ENCODE measurements at regions not wholly inside any gene's neighbourhood (a gene's known extent, or its start where the extent isn't known, plus 50 kb on each side); places are given as distances from the start of the nearest gene placed in this dataset.

DNA sequence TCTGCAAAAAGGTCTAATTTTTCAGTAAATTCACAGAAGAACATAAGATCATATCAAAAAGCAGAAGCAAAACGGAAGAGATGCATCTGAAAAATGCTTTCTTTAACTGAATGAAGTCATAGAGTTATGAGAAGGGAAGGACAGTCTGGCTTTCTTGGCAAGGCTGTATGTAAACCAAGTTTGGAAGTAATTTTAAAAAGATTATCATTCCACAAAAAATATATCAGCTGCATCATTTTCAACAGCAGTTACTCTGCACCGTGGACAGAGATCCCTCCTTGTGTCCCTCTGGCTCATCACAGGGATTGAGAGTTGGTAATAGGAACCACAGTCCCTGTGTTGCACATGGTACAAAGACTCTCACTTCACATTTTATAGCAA lies 258.5 kb downstream of the HIVEP2 start:
- TF ChIP-seq EP300 (IDR thresholded peaks at IDR 0.05) (no peak), RAD21 (conservative IDR thresholded peaks at IDR 0.05 in 1 of 2, IDR thresholded peaks at IDR 0.05 in 1 of 2) (no peak), CEBPB (IDR thresholded peaks at IDR 0.05) (no peak), MYC (IDR thresholded peaks at IDR 0.05; ENCODE audit: borderline replicate concordance, low read length) (no peak), HOXA7 (CRISPR knock-in tag; IDR thresholded peaks at IDR 0.05) (no peak)
- TF ChIP-seq, protein P1, sequence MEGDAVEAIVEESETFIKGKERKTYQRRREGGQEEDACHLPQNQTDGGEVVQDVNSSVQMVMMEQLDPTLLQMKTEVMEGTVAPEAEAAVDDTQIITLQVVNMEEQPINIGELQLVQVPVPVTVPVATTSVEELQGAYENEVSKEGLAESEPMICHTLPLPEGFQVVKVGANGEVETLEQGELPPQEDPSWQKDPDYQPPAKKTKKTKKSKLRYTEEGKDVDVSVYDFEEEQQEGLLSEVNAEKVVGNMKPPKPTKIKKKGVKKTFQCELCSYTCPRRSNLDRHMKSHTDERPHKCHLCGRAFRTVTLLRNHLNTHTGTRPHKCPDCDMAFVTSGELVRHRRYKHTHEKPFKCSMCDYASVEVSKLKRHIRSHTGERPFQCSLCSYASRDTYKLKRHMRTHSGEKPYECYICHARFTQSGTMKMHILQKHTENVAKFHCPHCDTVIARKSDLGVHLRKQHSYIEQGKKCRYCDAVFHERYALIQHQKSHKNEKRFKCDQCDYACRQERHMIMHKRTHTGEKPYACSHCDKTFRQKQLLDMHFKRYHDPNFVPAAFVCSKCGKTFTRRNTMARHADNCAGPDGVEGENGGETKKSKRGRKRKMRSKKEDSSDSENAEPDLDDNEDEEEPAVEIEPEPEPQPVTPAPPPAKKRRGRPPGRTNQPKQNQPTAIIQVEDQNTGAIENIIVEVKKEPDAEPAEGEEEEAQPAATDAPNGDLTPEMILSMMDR (IDR thresholded peaks at IDR 0.05), result no peak
- TF ChIP-seq, protein P2, sequence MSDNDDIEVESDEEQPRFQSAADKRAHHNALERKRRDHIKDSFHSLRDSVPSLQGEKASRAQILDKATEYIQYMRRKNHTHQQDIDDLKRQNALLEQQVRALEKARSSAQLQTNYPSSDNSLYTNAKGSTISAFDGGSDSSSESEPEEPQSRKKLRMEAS (IDR thresholded peaks at IDR 0.05), result no peak
- TF ChIP-seq, protein P3, sequence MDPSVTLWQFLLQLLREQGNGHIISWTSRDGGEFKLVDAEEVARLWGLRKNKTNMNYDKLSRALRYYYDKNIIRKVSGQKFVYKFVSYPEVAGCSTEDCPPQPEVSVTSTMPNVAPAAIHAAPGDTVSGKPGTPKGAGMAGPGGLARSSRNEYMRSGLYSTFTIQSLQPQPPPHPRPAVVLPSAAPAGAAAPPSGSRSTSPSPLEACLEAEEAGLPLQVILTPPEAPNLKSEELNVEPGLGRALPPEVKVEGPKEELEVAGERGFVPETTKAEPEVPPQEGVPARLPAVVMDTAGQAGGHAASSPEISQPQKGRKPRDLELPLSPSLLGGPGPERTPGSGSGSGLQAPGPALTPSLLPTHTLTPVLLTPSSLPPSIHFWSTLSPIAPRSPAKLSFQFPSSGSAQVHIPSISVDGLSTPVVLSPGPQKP (IDR thresholded peaks at IDR 0.05; ENCODE audit: low read depth, low read length), result no peak
